Uterus (tissue), 2 donors: ENCODE measurements at regions not wholly inside any gene's neighbourhood (a gene's known extent, or its start where the extent isn't known, plus 50 kb on each side); places are given as distances from the start of the nearest gene placed in this dataset.

Source experiments
- POLR2A ChIP-seq, 2 donors: fragments of 450-650 bp; IDR thresholded peaks; one replicate each; pipeline ENCODE4 v1.6.1; 2016; ENCODE audit warnings: antibody characterized with exemption in 2 of 2, mild to moderate bottlenecking in 1 of 2, moderate library complexity in 1 of 2
- TF ChIP-seq, protein P1 (sequence below), 4 experiments: fragments of 200-600 bp in 2 of 4; fragments of 450-650 bp in 2 of 4; sonication (generic) in 2 of 4; IDR thresholded peaks; one replicate each; pipeline ENCODE4 v1.5.1; 2016 to 2019; ENCODE audit warnings: antibody characterized with exemption in 4 of 4, mild to moderate bottlenecking in 2 of 4, moderate library complexity in 1 of 4

DNA sequence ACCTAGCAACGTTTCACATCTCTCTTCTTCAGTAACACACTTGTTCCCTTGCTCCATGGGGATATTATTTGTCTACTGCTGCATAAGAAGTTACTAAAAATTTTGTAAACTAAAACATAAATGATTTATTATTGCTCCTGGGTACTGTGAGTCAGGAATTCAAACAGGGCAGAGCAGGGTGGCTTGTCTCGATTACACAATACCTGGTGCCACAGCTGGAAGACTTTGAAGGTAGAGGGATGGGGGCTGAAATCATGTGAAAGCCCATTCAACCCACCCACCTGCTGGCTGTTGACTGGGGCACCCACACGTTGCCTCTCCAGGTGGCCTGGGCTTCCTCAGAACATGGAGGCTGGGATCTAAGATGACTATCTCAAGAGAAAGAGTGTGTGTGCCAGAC, 213.2 kb downstream of the ESM1 start:
- TF ChIP-seq, protein P1, sequence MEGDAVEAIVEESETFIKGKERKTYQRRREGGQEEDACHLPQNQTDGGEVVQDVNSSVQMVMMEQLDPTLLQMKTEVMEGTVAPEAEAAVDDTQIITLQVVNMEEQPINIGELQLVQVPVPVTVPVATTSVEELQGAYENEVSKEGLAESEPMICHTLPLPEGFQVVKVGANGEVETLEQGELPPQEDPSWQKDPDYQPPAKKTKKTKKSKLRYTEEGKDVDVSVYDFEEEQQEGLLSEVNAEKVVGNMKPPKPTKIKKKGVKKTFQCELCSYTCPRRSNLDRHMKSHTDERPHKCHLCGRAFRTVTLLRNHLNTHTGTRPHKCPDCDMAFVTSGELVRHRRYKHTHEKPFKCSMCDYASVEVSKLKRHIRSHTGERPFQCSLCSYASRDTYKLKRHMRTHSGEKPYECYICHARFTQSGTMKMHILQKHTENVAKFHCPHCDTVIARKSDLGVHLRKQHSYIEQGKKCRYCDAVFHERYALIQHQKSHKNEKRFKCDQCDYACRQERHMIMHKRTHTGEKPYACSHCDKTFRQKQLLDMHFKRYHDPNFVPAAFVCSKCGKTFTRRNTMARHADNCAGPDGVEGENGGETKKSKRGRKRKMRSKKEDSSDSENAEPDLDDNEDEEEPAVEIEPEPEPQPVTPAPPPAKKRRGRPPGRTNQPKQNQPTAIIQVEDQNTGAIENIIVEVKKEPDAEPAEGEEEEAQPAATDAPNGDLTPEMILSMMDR (IDR thresholded peaks at IDR 0.05): no peak
- TF ChIP-seq POLR2A (IDR thresholded peaks at IDR 0.05): no peak
